Loucy (cell line): ENCODE measurements at regions not wholly inside any gene's neighbourhood (a gene's known extent, or its start where the extent isn't known, plus 50 kb on each side); places are given as distances from the start of the nearest gene placed in this dataset.

Experiments
- H2AFZ ChIP-seq: fragments of 200-600 bp; sonication (generic); 2 replicates; pipeline ENCODE4 v1.6.0; 2016; ENCODE audit warnings: antibody characterized with exemption, mild to moderate bottlenecking, low read length, moderate library complexity
- H3F3A ChIP-seq: fragments of 200-600 bp; 2 replicates; pipeline ENCODE4 v1.6.0; 2016; ENCODE audit warnings: antibody characterized with exemption, low read depth, mild to moderate bottlenecking
- H3K27me3 ChIP-seq: fragments of 200-600 bp; sonication (generic); 2 replicates; pipeline ENCODE4 v1.6.1; 2014; ENCODE audit warnings: low read length, mild to moderate bottlenecking; ENCODE audit not compliant: insufficient read depth, poor library complexity, severe bottlenecking
- H3K36me3 ChIP-seq: fragments of 200-600 bp; sonication (generic); 2 replicates; pipeline ENCODE4 v1.6.1; 2016; ENCODE audit warnings: low read length; ENCODE audit not compliant: insufficient read depth
- H3K4me1 ChIP-seq: fragments of 200-600 bp; sonication (generic); 2 replicates; pipeline ENCODE4 v1.5.1; 2014; ENCODE audit warnings: low read length, mild to moderate bottlenecking; ENCODE audit not compliant: insufficient read depth, poor library complexity, severe bottlenecking
- H3K4me2 ChIP-seq: fragments of 200-600 bp; sonication (generic); 2 replicates; pipeline ENCODE4 v1.6.0; 2014; ENCODE audit warnings: antibody characterized with exemption, low read length, low read depth, mild to moderate bottlenecking; ENCODE audit not compliant: poor library complexity, severe bottlenecking
- H3K4me3 ChIP-seq: fragments of 200-600 bp; sonication (generic); 2 replicates; pipeline ENCODE4 v1.5.1; 2014; ENCODE audit warnings: low read length, mild to moderate bottlenecking, mixed read lengths; ENCODE audit not compliant: poor library complexity, severe bottlenecking
- H3K79me2 ChIP-seq: fragments of 200-600 bp; sonication (generic); 2 replicates; pipeline ENCODE4 v1.6.1; 2014; ENCODE audit warnings: low read length; ENCODE audit not compliant: insufficient read depth
- H3K9ac ChIP-seq: fragments of 200-600 bp; sonication (generic); 2 replicates; pipeline ENCODE4 v1.6.0; 2014; ENCODE audit warnings: mild to moderate bottlenecking, low read depth, low read length, moderate library complexity; ENCODE audit not compliant: poor library complexity, severe bottlenecking
- H3K9me2 ChIP-seq: fragments of 200-600 bp; sonication (generic); replicated peaks from 2 replicates; pipeline ENCODE4 v1.6.1; 2016; ENCODE audit warnings: low read depth, low read length, mixed read lengths
- H3K9me3 ChIP-seq: fragments of 200-600 bp; sonication (generic); 2 replicates; pipeline ENCODE4 v1.6.1; 2014; ENCODE audit warnings: mild to moderate bottlenecking, antibody characterized with exemption, low read length, low read depth; ENCODE audit not compliant: insufficient read depth
- H4K20me1 ChIP-seq: fragments of 200-600 bp; sonication (generic); 2 replicates; pipeline ENCODE4 v1.6.0; 2014; ENCODE audit warnings: antibody characterized with exemption, low read length, mild to moderate bottlenecking; ENCODE audit not compliant: insufficient read depth, poor library complexity, severe bottlenecking
- CTCF ChIP-seq: fragments of 200-600 bp; sonication (generic); conservative IDR thresholded peaks from 2 replicates; pipeline ENCODE4 v1.5.1; 2014; ENCODE audit warnings: mild to moderate bottlenecking, antibody characterized with exemption, low read length
- EZH2phosphoT487 ChIP-seq: fragments of 200-600 bp; IDR thresholded peaks from 2 replicates; pipeline ENCODE4 v1.6.1; 2018; ENCODE audit warnings: antibody characterized with exemption, mild to moderate bottlenecking, moderate library complexity, borderline replicate concordance

- Histone ChIP-seq H3K4me1 (no peaks in the 10 kb centered on the region), H4K20me1 (no peaks in the 10 kb centered on the region), H3K9me3 (no peaks in the 10 kb centered on the region), H3F3A (no peaks in the 10 kb centered on the region), H3K9me2 (no peaks in the 10 kb centered on the region), H3K79me2 (no peaks in the 10 kb centered on the region), H2AFZ (no peak overlapping the region), H3K4me3 (no peak overlapping the region), H3K9ac (no peak overlapping the region), H3K4me2 (no peak overlapping the region), H3K36me3 (no peaks in the 10 kb centered on the region), H3K27me3 (no peaks in the 10 kb centered on the region)
- TF ChIP-seq EZH2phosphoT487 (no peak), CTCF (peak; percentile 65)
Measured at GRCh38 chr5:164504141-164504772, 998.8 kb downstream of the MAT2B start.

- no peaks in the 10 kb centered on the region for H3K79me2 ChIP-seq
- no peaks in the 10 kb centered on the region for H3F3A ChIP-seq
- H3K4me2 ChIP-seq = no peak overlapping the region
Measured at GRCh38 chr5:164505791-164506190, 1000.4 kb downstream of the MAT2B start.

GRCh38 chr5:164518067-164518740 is 1012.8 kb downstream of the MAT2B start:
- H4K20me1 ChIP-seq = no peaks in the 10 kb centered on the region
- no peaks in the 10 kb centered on the region for H3F3A ChIP-seq
- no peak overlapping the region for H2AFZ ChIP-seq
- no peaks in the 10 kb centered on the region for H3K79me2 ChIP-seq
- TF ChIP-seq CTCF (no peak), EZH2phosphoT487 (no peak)
- H3K4me1 ChIP-seq = no peaks in the 10 kb centered on the region
- no peaks in the 10 kb centered on the region for H3K9me2 ChIP-seq
- H3K27me3 ChIP-seq = no peaks in the 10 kb centered on the region
- H3K4me3 ChIP-seq = no peak overlapping the region
- no peak overlapping the region for H3K9ac ChIP-seq
- H3K9me3 ChIP-seq = no peaks in the 10 kb centered on the region
- no peak overlapping the region for H3K4me2 ChIP-seq
- no peaks in the 10 kb centered on the region for H3K36me3 ChIP-seq

More at GRCh38 chr5:164505791-164506190, 1000.4 kb downstream of the MAT2B start:
- no peaks in the 10 kb centered on the region for H3K9me3 ChIP-seq
- H2AFZ ChIP-seq = no peak overlapping the region
- H3K4me1 ChIP-seq = no peaks in the 10 kb centered on the region
- H3K9me2 ChIP-seq = no peaks in the 10 kb centered on the region
- no peaks in the 10 kb centered on the region for H3K36me3 ChIP-seq
- no peaks in the 10 kb centered on the region for H4K20me1 ChIP-seq
- H3K27me3 ChIP-seq = no peaks in the 10 kb centered on the region
- H3K4me3 ChIP-seq = no peak overlapping the region
- TF ChIP-seq EZH2phosphoT487 = no peak
- no peak for TF ChIP-seq CTCF
- no peak overlapping the region for H3K9ac ChIP-seq
